Heart left ventricle (tissue), 16 donors: ENCODE measurements at regions not wholly inside any gene's neighbourhood (a gene's known extent, or its start where the extent isn't known, plus 50 kb on each side); places are given as distances from the start of the nearest gene placed in this dataset.

ENCODE experiments used
- ATAC-seq, 4 donors: fragments of 200-7000 bp; cut with Tn5 transposase; one replicate each; pipeline ENCODE4 v1.9.1; 2020 to 2022; ENCODE audit warnings: moderate library complexity in 4 of 4, mild to moderate bottlenecking in 3 of 4, moderate number of reproducible peaks in 1 of 4
- DNase-seq, 5 donors: peaks; one replicate each; pipeline ENCODE4 v3.0.0-alpha.2; 2020
- H3K27ac ChIP-seq, 12 donors: fragments of 200-600 bp; sonication (generic) in 4 of 12; one replicate each; pipeline versions ENCODE4 v1.5.0 to v1.8.0; 2016 to 2022; ENCODE audit warnings: mild to moderate bottlenecking in 2 of 12
- H3K27me3 ChIP-seq, 9 donors: fragments of 200-600 bp; sonication (generic) in 2 of 9; one replicate each; pipeline versions ENCODE4 v1.5.1 to v1.8.0; 2016 to 2022; ENCODE audit warnings: mild to moderate bottlenecking in 3 of 9
- H3K36me3 ChIP-seq, 9 donors: fragments of 200-600 bp; sonication (generic) in 2 of 9; one replicate each; pipeline versions ENCODE4 v1.5.0 to v1.8.0; 2018 to 2022; ENCODE audit warnings: mild to moderate bottlenecking in 2 of 9
- H3K4me1 ChIP-seq, 12 donors: fragments of 200-600 bp; sonication (generic) in 4 of 12; one replicate each; pipeline versions ENCODE4 v1.5.0 to v1.8.0; 2016 to 2022; ENCODE audit warnings: mild to moderate bottlenecking in 3 of 12
- H3K4me3 ChIP-seq, 12 donors: fragments of 200-600 bp; sonication (generic) in 4 of 12; one replicate each; pipeline versions ENCODE4 v1.5.0 to v1.8.0; 2017 to 2022; ENCODE audit warnings: mild to moderate bottlenecking in 9 of 12, moderate library complexity in 4 of 12
- H3K9me3 ChIP-seq, 12 donors: fragments of 200-600 bp; sonication (generic) in 4 of 12; one replicate each; pipeline versions ENCODE4 v1.5.0 to v1.8.0; 2016 to 2022; ENCODE audit warnings: mild to moderate bottlenecking in 1 of 12
- CTCF ChIP-seq, 12 donors: fragments of 200-600 bp; sonication (generic) in 4 of 12; IDR thresholded peaks; one replicate each; pipeline versions ENCODE4 v1.5.0 to v1.8.0; 2018 to 2022; ENCODE audit warnings: antibody characterized with exemption in 12 of 12, mild to moderate bottlenecking in 5 of 12
- POLR2A ChIP-seq, 2 donors: fragments of 450-650 bp; IDR thresholded peaks; one replicate each; pipeline ENCODE4 v1.6.1; 2017; ENCODE audit warnings: antibody characterized with exemption in 2 of 2, mild to moderate bottlenecking in 2 of 2, moderate library complexity in 2 of 2
- WGBS, 4 donors: extraction: QIAGEN DNeasy Blood & Tissue Kit in 2 of 4; methylation state at CpG; one replicate each; pipeline versions ENCODE4 v1.1.5 to v1.1.7; 2013 to 2018; 5-methylcytosine and 5-hydroxymethylcytosine counted together
- intact Hi-C, 10 donors: fragments of 100-400 bp; cut with DNase I; formaldehyde crosslinking; loops; one replicate each; pipeline versions ENCODE4 v1.11.1 to v1.14.2; 2022
- donor health status: ischemic (EF 13 %, LVEDD 7.1; RV severe dilation, severe dysfunction).
- donor health status: healthy with polysubstance abuse.
- donor health status: DM: no; HTN: yes; CAD: no.
- donor health status: DM: no; HTN: no; CAD: no.
- donor health status: ischemic (EF 25% LVEDD 6.9; RV normal size, moderate dysfunction).
- donor health status: ischemic (EF 25% LVEDD 5.7; RV mildly dilated, moderate dysfunction).
- donor health status: healthy.
- donor health status: DM: yes; HTN: yes; CAD: no.
- donor health status: ischemic (EF 35%, LVEDD 5.7; RV mildly dilated, moderate dysfunction).
- donor health status: nonischemic (EF 11% LVEDD 7.7; RV severe dilation, severe dysfunction).
- donor health status: DM: yes; HTN: yes; CAD: no.
- donor health status: PGD.
- donor health status: ischemic (EF 29% LVEDD 5.4; RV normal size, mild dysfunction).
- donor health status: nonischemic (EF 23%, LVEDD 6.1; RV moderate dilation, normal function).

DNA sequence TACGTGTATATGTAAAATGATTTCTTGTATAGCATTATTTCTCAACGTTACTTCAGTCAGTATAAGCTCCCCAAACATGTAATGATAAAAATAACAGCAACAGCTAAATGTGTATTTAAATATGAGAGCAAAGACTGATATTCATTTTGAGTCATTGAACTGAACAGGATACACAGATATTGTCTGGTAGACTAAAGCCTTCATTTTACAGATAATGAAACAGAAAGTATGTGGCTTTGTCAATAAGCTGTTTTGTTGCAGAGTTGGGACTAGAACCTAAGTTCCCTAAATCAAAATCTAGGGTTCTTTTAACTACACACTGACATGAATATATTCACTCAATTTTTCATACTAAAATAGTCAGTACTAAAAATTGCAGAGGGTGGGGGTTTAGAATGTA, 80.4 kb upstream of the MARCHF11 start:
- H3K4me3 ChIP-seq = no peak overlapping the region
- ATAC-seq (no peak), DNase-seq (no peak)
- no peaks in the 10 kb centered on the region for H3K36me3 ChIP-seq
- 71 to 88% (median 80%) methylated on average over 2 of the region's 2 CpGs for WGBS, 4 donors
- H3K27ac ChIP-seq = no peak overlapping the region
- H3K27me3 ChIP-seq = no peaks in the 10 kb centered on the region
- no peaks in the 10 kb centered on the region for H3K4me1 ChIP-seq
- intact Hi-C loops = no loop called here
- no peaks in the 10 kb centered on the region for H3K9me3 ChIP-seq
- TF ChIP-seq POLR2A (IDR thresholded peaks at IDR 0.05) (no peak), CTCF (IDR thresholded peaks at IDR 0.05) (no peak)

DNA sequence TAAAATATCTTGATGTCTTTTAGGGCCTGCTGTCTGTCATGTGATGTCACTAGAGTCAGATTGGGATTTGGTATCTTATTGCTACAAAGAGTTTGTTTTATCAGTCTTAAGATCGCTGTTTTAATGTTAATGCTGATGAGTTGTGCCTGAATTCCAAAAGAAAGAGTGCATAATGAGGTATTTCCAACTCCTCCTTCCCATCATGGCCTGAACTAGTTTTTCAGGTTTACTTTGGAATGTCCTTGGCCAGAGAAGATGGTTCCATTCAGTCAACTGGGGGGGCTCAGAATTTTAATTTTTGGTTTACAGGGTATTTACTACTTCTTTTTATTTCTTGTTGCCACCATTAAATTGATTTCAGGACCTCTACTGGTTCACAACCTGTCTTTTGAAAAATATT, 74.3 kb upstream of the MARCHF11 start:
- Histone ChIP-seq H3K9me3 (peaks cover 0 to 30% (median 9%) of the 10 kb centered on the region in 12 donors), H3K36me3 (no peaks in the 10 kb centered on the region), H3K27me3 (no peaks in the 10 kb centered on the region), H3K4me1 (no peaks in the 10 kb centered on the region), H3K27ac (no peak overlapping the region), H3K4me3 (no peak overlapping the region)
- ATAC-seq (no peak), DNase-seq (no peak)
- 63 to 82% (median 78%) methylated on average over 1 of the region's 1 CpG for WGBS, 4 donors
- TF ChIP-seq POLR2A (IDR thresholded peaks at IDR 0.05) = no peak
- TF ChIP-seq CTCF (IDR thresholded peaks at IDR 0.05) = no peak
- intact Hi-C loops = no loop called here

DNA sequence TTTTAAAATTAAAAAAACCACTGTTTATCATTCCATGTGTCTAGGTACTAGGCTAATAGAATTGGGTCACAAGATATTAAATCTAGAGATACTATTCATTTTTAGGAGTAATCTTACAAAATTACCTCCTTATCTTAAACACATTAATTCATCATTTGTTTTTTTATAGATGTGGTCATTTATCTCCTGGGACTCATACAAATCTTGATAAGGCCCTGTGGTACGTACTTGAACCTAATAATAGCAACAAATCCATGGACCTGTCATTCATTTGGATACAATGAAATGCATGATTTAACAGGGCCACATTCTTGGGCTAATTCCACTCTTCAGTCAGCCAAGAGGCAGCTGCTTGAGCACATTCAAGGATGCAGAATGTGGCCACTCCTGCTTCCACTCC, 66.4 kb upstream of the MARCHF11 start:
- no peaks in the 10 kb centered on the region for H3K27me3 ChIP-seq
- H3K27ac ChIP-seq = no peak overlapping the region
- intact Hi-C loops = no loop called here
- WGBS, 4 donors = 6 to 12% (median 11%) methylated on average over 1 of the region's 1 CpG
- H3K9me3 ChIP-seq = peaks cover 0 to 11% (median 0%) of the 10 kb centered on the region in 12 donors
- no peaks in the 10 kb centered on the region for H3K36me3 ChIP-seq
- no peaks in the 10 kb centered on the region for H3K4me1 ChIP-seq
- DNase-seq (no peak), ATAC-seq (no peak)
- H3K4me3 ChIP-seq = no peak overlapping the region
- no peak for TF ChIP-seq POLR2A (IDR thresholded peaks at IDR 0.05)
- TF ChIP-seq CTCF (IDR thresholded peaks at IDR 0.05) = no peak

DNA sequence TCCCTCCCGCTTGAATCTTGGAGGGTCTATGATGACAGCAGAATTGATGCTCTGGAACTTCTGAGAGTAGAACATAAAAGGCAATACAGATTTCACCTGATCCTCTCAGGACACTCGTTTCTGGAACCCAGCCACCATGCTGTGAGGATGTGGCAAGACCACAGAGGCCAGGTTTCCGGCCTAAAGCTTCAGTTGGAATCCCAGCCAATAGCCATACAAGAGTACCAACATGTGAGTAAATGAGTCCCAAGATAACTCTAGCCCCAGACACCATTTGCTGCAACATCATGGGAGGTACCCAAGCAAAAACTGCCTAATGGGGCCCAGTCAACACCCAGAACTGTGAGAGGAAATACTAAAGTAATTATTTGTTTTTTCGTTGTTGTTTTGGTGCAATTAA, 65.7 kb upstream of the MARCHF11 start:
- WGBS, 4 donors = 54 to 78% (median 63%) methylated on average over 4 of the region's 4 CpGs
- intact Hi-C loops = no loop called here
- TF ChIP-seq POLR2A (IDR thresholded peaks at IDR 0.05) (no peak), CTCF (IDR thresholded peaks at IDR 0.05) (no peak)

More for the DNA sequence above, 65.7 kb upstream of the MARCHF11 start:
- no peak for ATAC-seq
- Histone ChIP-seq H3K27me3 (no peaks in the 10 kb centered on the region), H3K36me3 (no peaks in the 10 kb centered on the region), H3K4me3 (no peak overlapping the region), H3K4me1 (no peaks in the 10 kb centered on the region), H3K9me3 (peaks cover 0 to 5% (median 0%) of the 10 kb centered on the region in 12 donors), H3K27ac (no peak overlapping the region)
- DNase-seq = no peak
